ENCODE measurements at regions not wholly inside any gene's neighbourhood (a gene's known extent, or its start where the extent isn't known, plus 50 kb on each side); places are given as distances from the start of the nearest gene placed in this dataset.
"Not testable (repeated sequence)": the region's sequence is repeated elsewhere in the genome, so short reads cannot be mapped to it uniquely, and the experiment has no call there.

DNA sequence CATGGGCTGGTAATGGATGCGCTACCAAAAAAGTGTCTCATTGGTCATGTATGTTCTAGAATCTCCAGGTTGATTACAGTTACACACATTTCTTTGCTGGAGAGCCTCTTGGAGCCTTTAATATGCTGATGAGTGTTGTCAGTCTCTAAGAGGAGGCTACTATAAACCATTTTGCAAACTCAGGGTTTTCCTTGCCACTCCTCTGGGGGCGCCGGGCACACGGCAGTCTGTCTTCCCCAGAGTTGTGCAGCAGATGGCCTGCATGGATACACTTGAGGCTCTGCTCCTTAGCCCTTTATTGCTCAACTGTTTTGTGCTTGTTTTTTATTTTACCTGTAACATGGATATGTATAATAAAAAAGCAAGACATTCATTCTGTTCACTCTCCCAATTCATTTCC is 196.5 kb downstream of the ACTR3B start:
- FAIRE-seq, result no peak

DNA sequence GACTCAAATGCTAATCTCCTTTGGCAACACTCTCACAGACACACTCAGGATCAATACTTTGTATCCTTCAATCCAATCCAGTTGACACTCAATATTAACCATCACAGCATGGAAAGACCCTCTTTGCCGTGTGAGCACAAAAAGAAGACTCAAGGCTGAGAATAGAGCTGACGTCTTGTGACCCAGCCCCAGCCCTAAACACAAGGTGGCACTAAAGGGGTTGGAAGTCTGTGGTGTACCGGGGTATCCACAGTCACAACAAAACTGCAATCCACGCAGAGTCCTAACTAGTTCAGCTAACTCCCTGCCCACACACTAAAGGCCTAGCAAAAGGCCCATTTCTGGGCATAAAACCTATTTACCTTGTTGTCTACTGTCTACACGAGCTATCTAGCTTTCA is 200.1 kb downstream of the ACTR3B start:
- no peak for FAIRE-seq

DNA sequence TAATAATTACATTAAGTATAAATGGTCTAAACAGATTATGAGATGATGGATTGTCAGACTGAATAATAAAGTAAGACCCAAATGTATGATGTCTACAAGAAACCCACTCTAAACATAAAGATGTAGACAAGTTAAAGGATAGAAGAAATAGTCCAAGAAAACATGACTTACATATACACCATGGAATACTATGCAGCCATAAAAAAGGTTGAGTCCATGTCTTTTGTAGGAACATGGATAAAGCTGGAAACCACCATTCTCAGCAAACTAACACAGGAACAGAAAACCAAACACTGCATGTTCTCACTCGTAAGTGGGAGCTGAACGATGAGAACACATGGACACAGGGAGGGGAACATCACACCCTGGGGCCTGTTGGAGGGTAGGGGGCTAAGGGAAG is 202.2 kb downstream of the ACTR3B start:
- not testable (repeated sequence) for FAIRE-seq

GRCh38 chr7:152966189-152966588 is 206.6 kb downstream of the ACTR3B start:
- no peak for FAIRE-seq

GRCh38 chr7:152967958-152968357 is 208.4 kb downstream of the ACTR3B start:
- no peak for FAIRE-seq

- no peak for FAIRE-seq
Observed at GRCh38 chr7:152968514-152968913, 209.0 kb downstream of the ACTR3B start.

GRCh38 chr7:152969335-152969734 is 209.8 kb downstream of the ACTR3B start:
- FAIRE-seq, result no peak

DNA sequence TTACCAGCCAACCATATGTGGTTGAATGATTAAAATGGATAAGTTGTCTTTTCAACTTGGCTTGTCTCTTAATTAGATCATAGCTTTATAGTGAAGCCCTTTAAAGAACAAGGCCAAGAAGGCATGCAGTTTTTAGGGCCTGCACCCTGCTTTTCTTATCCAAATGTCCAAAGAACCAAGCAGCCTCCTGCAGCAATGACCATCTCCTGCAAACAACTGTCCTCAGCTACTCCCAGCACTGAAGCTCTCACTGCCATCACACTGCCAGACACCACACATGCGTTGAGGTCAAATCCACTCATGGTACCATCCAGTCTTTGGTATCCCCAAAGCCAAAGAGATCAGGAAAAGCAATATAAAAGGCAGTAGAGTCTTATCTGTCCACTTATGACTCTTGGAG is 210.3 kb downstream of the ACTR3B start:
- no peak for FAIRE-seq

- no peak for FAIRE-seq
Observed at GRCh38 chr7:152970481-152970880, 210.9 kb downstream of the ACTR3B start.

DNA sequence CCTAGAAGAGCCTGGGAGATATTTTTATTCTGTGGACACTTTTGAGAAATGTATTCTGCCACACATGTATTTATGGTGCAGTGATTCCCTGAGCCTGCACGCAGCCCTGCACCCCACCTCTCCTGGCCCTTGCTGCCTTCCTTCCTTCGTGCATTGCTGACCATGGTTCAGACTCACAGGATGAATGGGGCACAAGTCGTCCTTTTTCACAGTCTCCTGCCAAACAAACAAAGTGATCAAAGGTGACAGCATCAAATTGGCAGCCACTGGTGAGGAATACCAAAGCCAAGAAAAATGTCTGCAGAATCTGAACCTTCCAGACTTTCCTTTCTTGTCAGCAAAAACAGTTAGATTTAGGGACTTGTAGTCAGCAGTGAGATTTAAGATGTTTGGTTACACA is 215.0 kb downstream of the ACTR3B start:
- no peak for FAIRE-seq

DNA sequence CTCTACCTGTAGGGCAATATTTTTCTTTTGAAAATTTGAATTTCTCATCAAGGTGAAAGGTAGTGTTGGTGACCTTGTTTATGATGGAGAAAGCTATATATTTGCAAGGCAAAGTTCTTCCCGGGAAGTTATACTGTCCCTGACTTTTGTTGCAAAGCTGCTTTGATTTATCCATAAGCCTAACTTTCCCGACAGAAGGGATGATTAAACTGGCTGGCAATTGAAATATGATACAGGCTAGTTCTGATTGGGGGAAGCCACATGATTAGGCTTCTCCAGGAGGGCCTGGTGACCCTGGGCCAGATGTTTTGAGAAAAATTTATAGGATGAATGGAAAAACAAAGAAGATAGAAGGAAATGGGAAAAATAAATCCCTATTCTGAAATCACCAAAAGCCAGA is 215.5 kb downstream of the ACTR3B start:
- FAIRE-seq, result no peak

GRCh38 chr7:152979376-152979775 is 219.8 kb downstream of the ACTR3B start:
- no peak for FAIRE-seq

- no peak for FAIRE-seq
Observed at GRCh38 chr7:152984421-152984820, 224.9 kb downstream of the ACTR3B start.

DNA sequence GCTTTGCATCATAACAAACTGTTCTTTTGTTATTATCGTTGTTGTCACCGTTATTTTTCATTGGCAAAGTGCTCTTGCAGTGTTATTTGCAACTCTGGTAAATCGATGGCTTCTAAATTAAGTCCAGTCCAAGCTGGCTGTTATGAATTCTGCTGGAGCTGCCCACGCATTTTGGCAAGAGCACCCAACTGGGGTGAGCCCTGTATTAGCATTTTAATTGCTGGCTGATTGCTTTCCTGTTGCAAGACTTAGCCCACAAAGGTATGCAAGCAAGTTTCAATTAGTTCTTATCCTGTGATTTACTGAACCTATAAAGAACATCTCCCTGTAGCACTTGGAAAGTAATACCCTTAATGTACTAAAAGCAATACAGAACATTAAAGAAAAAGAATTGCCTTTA is 226.8 kb downstream of the ACTR3B start:
- FAIRE-seq, result no peak

GRCh38 chr7:152987656-152988055 is 228.1 kb downstream of the ACTR3B start:
- no peak for FAIRE-seq

- peak; percentile 73 for FAIRE-seq
Observed at GRCh38 chr7:152989889-152990380, 230.4 kb downstream of the ACTR3B start.

DNA sequence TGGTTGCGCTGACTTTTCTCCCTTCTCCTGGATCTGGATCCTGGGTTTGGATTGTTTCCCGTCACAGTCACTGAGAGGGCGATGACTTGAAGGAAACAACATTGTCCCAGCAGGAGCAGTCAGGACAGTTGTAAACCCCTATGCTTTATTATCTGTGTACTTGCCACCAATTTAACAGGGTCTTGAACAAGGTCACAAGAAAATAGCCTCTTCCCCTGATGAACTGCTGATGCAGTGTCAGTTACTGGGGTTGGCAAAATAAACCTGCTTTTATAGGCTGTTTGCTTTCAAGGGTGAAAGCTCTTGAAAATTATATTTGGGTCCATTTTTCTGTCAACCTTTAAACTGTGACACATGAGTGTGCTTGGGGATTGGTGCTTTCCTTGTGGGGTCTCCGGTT is 238.9 kb downstream of the ACTR3B start:
- FAIRE-seq, result no peak

- FAIRE-seq, result no peak
Observed at GRCh38 chr7:153002115-153002514, 242.6 kb downstream of the ACTR3B start.

DNA sequence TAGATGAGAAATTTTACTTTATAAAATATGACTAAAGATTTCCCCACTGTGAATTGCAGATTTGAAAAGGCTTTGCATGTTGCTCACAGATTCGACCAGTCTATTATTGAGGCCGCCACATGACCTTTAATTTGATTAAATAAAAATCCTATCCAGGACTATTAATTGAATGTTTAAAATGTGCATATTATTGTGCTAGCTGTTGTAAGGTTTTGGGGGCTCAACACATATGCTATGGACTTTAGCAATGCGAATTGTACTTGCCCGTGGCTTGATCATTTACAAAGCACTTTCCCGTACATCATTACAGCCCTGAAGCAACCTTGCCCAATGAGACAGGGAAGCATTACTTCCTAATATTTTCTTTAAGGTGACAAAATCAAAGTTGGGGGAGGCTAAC is 243.0 kb downstream of the ACTR3B start:
- FAIRE-seq, result no peak

DNA sequence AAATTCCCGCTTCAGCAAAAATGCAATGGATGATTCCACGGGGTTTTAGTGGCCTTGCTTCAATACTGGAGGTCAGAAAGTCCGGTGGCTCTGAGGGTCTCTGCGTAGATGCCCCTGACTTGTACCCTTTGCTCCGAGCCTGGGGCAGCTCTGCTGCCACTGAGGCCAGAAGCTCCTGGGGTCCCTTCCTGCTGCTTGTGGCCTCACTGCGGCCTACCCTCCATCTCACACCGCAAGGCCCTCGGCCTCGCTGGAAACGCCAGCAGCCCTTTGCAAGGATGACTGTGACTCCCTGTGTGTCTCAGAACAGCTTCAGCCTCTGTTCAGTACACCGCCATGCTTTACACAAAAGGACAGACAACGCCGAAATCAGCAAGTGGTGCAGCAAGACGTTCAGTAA is 244.8 kb downstream of the ACTR3B start:
- no peak for FAIRE-seq

GRCh38 chr7:153005750-153006435 is 246.3 kb downstream of the ACTR3B start:
- no peak for FAIRE-seq

- no peak for FAIRE-seq
Observed at GRCh38 chr7:153006452-153006851, 246.9 kb downstream of the ACTR3B start.

- no peak for FAIRE-seq
Observed at GRCh38 chr7:153006911-153007310, 247.4 kb downstream of the ACTR3B start.

DNA sequence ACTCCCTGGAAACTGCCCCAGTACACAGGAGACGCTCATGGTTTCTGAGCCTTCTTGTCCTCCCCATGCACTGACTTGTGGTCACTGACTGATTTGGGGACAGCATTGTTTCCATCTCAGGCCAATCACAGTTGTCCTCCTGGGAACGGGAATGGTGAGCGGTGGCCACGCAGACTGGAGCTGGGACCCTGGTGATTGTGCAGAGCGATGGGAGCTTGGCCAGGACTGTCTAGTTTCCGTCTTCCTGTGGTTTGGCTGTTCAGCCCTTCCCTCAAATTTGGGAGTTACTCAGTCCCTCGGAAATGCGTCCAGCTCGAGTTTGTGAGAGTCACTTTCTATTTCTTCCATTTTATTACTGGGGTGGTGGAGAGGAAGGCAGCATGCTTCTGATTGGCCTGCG is 250.9 kb downstream of the ACTR3B start:
- FAIRE-seq, result no peak

DNA sequence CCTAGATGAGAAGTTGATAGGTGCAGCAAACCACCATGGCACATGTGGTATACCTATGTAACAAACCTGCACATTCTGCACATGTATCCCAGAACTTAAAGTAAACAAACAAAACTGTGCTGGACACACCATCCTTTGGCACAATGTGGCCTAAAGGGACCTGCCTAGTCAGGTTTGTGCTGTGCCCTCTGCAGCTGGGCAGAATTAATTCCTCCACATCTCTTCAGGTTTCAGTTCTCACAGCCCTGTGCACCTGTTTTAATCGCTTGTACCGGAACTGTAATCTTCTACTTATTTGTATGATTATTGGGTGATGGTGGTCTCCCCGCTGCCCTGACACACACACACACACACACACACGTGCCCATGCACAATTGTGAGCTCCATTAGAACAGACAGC is 252.7 kb downstream of the ACTR3B start:
- FAIRE-seq, result no peak
